ENCODE measurements at regions not wholly inside any gene's neighbourhood (a gene's known extent, or its start where the extent isn't known, plus 50 kb on each side); places are given as distances from the start of the nearest gene placed in this dataset.

- TF ChIP-seq HDAC2 (IDR thresholded peaks at IDR 0.05; ENCODE audit: borderline replicate concordance in 1 of 2, low read depth in 2 of 2, low read length in 2 of 2), result no peak
- no peak for TF ChIP-seq RBBP5 (IDR thresholded peaks at IDR 0.05; ENCODE audit: borderline replicate concordance, low read depth, low read length)
- no peak for TF ChIP-seq TCF12 (IDR thresholded peaks at IDR 0.05; ENCODE audit: low read depth, low read length)
- TF ChIP-seq SP2 (IDR thresholded peaks at IDR 0.05; ENCODE audit: low read length), result no peak
- no peak for TF ChIP-seq YY1 (IDR thresholded peaks at IDR 0.05; ENCODE audit: low read depth, low read length)
- no peak for TF ChIP-seq GTF2F1 (IDR thresholded peaks at IDR 0.05; ENCODE audit: borderline replicate concordance, low read depth, low read length)
- TF ChIP-seq BRCA1 (IDR thresholded peaks at IDR 0.05; ENCODE audit: low read depth, low read length), result no peak
Measured at GRCh38 chr22:19636696-19637407, 77.5 kb upstream of the SEPTIN5 start (continued).

Data from H1 (cell line).